GM12891 (cell line): ENCODE measurements at regions not wholly inside any gene's neighbourhood (a gene's known extent, or its start where the extent isn't known, plus 50 kb on each side); places are given as distances from the start of the nearest gene placed in this dataset.
"Not testable (repeated sequence)": the region's sequence is repeated elsewhere in the genome, so short reads cannot be mapped to it uniquely, and the experiment has no call there.

Source experiments
- DNase-seq: peaks from one replicate; pipeline ENCODE4 v3.0.0; 2011; ENCODE audit warnings: low spot score; ENCODE audit not compliant: insufficient read length
- FAIRE-seq: peaks from 2 replicates; lab custom pipeline; 2011; peaks lifted over from hg19 to GRCh38; lab: Jason Lieb, UNC
- PAX5 ChIP-seq: IDR thresholded peaks from 2 replicates; pipeline ENCODE4 v1.6.1; 2011; ENCODE audit warnings: low read length, moderate library complexity, mild to moderate bottlenecking; ENCODE audit not compliant: insufficient read depth, severe bottlenecking
- POLR2A ChIP-seq: IDR thresholded peaks from 2 replicates; pipeline ENCODE4 v1.6.1; 2011; ENCODE audit warnings: low read depth, low read length, control low read depth
- POLR2AphosphoS5 ChIP-seq: IDR thresholded peaks from 2 replicates; pipeline ENCODE4 v1.6.1; 2011; ENCODE audit warnings: low read depth, low read length, control low read depth
- POU2F2 ChIP-seq: IDR thresholded peaks from 2 replicates; pipeline ENCODE4 v1.6.1; 2011; ENCODE audit warnings: low read depth, mild to moderate bottlenecking, control low read depth, low read length, moderate library complexity
- SPI1 ChIP-seq: IDR thresholded peaks from 2 replicates; pipeline ENCODE4 v1.6.1; 2011; ENCODE audit warnings: low read depth, low read length, control low read depth
- TAF1 ChIP-seq: IDR thresholded peaks from 2 replicates; pipeline ENCODE4 v1.6.1; 2011; ENCODE audit warnings: low read depth, low read length, control low read depth

DNA sequence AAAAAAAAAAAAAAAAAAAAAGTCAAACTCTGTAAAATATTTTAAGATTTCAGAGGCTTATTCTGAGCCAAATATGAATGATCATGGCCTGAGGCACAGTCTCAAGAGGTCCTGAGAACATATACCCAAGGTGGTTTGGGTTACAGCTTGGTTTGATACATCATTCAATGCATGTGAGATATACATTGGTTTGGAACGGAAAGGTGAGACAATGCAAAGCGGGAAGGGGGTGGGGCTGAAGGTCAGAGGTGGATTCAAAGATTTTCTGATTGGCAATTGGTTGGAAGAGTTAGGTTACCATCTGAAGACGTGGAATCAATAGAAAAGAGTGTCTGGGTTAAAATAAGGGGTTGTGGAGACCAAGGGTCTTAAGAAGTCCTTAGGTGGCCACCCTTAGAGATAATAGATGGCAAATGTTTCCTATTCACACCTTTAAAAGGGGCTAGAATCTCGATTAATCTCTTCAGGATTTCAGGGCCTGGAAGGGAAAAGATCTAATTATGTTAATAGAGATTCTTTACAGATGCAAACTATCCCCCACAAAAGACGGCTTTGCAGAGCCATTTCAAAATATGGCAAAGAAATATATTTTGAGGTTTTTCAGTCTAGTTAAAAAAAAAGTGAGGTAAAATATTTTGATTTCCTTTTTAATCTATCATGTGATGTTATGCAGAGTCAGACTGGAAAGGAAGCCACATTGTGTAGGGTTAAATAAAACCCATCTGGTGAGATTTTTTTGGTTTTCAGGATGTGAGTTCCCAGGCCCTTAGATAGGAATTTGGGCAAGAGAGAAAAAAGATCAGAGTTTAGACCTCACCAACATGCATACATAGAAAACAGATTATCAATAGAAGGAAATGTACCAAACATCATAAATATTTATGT, 173.8 kb upstream of the CNOT2 start:
- FAIRE-seq (no peak), DNase-seq (no peak)
- TF ChIP-seq PAX5 (no peak), POU2F2 (no peak), TAF1 (no peak), SPI1 (no peak), POLR2AphosphoS5 (no peak), POLR2A (no peak)

DNA sequence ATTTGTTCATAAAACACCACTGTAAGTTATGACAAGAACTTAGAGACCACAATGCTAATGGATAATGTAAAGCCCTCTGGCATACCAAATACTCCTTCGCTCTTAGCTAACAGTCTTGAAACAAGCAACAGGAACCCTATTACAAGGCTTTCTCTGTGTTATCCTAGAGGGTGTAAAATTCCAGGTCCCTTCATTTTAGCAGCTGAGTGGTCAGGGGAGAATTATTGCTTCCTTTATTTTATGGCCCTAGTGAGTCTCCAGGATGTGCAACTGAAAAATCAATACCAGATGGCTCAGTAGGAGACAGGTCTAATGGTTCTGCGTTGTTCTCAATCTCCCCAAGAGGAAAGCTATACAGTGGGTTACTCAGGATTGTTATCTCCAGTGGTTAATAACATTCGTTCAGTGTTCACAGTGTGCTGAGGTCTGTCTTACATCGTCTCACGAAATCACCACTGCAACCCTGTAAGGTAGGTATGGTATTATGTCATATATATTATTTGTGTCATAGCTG, 172.7 kb upstream of the CNOT2 start:
- no peak for FAIRE-seq
- DNase-seq, result no peak

DNA sequence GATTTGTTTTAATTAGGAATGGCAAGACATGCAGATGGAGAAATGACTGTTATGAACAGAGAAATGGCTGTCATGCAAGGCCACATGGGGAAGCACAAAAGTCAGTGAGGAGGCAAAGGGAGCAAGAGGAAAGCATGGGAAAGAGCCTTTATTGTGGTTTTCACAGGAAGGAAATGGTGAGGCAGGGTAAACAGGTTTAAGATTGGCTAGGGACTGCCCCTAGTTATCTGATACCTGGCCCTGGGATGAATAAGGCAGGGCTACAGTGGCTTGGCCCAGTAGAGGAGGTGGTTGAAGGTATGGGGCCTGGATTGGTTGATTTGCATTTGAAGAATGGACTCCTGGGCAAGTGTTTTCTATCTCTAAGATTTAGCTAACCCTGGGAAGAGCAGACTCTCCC, 168.7 kb upstream of the CNOT2 start:
- DNase-seq (no peak), FAIRE-seq (no peak)
- TF ChIP-seq POLR2AphosphoS5 (no peak), SPI1 (no peak), POLR2A (no peak), PAX5 (no peak), POU2F2 (no peak), TAF1 (no peak)

More for the DNA sequence above, 172.7 kb upstream of the CNOT2 start:
- TF ChIP-seq POLR2AphosphoS5, result no peak
- TF ChIP-seq TAF1, result no peak
- no peak for TF ChIP-seq PAX5
- TF ChIP-seq POU2F2, result no peak
- no peak for TF ChIP-seq SPI1
- no peak for TF ChIP-seq POLR2A

DNA sequence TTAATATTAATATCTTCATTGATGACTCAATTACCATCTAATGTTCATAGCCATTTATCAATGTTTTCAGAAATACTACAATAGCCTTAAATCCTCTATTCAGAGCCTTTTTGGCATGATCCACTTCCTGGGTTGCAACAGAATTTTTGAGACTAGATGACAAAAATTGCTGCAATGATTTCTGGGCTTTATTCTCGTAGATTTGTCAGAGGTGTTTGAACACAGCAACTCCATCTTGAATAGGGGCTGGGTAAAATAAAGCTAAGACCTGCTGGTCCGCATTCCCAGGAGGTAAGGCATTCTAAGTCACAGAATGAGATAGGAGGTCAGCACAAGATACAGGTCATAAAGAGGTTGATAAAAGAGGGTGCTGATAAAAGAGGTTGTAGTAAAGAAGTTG, 165.8 kb upstream of the CNOT2 start:
- TF ChIP-seq POLR2A (no peak), SPI1 (no peak), TAF1 (no peak), POU2F2 (no peak), POLR2AphosphoS5 (no peak), PAX5 (no peak)
- DNase-seq (no peak), FAIRE-seq (no peak)

DNA sequence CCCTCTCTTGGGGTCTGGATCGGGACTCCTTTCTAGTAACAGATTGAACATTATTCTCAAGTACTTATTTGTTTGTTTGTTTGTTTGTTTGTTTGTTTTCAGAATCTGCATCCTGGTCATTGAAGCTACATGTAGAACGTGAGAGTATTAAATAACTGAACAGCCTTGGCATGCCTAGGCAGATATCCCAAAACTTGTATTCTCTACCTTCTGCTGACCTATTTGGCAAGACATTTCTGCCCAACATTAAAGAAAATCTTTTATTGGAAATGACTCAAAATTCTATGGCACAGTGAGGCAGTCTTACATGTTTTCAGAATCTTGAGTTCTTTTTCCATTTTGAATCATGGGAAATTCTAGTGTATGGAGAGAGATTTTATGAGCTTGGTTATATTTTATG, 165.1 kb upstream of the CNOT2 start:
- DNase-seq (no peak), FAIRE-seq (no peak)
- no peak for TF ChIP-seq PAX5
- TF ChIP-seq POLR2AphosphoS5, result no peak
- no peak for TF ChIP-seq POLR2A
- TF ChIP-seq TAF1, result no peak
- no peak for TF ChIP-seq SPI1
- TF ChIP-seq POU2F2, result no peak

DNA sequence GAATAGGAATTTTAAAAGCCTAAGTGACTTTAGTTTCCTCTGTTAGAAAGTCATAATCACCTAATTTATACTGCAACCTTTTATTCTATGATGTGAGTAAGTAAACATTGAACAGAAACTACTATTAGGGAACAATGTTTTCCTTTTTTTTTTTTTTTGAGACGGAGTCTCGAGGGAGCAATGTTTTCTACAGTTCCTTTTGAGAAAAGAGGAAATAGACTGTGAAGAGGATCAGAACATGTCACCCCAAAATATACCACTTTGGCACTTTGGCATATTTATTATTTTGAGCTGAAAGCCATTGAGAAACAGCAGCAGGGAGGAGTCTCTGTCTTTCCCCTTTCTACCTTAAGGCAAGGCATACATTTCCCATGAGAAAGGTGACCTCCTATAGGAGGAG, 162.7 kb upstream of the CNOT2 start:
- no peak for DNase-seq
- FAIRE-seq, result no peak
- no peak for TF ChIP-seq TAF1
- TF ChIP-seq POU2F2, result no peak
- TF ChIP-seq PAX5, result no peak
- no peak for TF ChIP-seq SPI1
- TF ChIP-seq POLR2A, result no peak
- TF ChIP-seq POLR2AphosphoS5, result no peak

DNA sequence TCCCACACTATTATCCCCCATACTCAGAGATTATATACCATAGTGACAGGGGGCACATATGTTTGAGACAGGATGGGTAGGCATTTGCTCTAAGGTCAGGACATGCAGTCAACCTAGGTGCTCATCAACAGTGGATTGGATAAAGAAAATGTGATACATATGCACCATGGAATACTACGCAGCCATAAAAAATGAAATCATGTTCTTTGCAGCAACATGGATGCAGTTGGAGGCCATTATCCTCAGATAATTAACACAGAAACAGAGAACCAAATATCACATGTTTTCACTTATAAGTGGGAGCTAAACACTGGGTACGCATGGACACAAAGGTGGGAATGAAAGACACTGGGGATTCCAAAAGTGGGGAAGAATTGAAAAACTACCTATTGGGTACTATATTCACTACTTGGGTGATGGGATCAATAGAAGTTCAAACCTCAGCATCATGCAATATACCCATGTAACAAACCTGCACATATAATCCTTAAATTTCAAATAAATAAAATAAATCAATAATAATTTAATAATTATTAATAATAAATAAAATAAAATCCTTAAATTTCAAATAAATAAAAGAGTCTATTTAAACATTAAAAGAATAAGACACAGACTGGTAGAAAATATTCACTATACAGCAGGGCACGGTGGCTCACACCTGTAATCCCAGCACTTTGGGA, 160.1 kb upstream of the CNOT2 start:
- TF ChIP-seq PAX5 (no peak), POLR2A (no peak), POLR2AphosphoS5 (no peak), POU2F2 (no peak), SPI1 (no peak), TAF1 (no peak)
- DNase-seq, result no peak
- FAIRE-seq, result no peak

DNA sequence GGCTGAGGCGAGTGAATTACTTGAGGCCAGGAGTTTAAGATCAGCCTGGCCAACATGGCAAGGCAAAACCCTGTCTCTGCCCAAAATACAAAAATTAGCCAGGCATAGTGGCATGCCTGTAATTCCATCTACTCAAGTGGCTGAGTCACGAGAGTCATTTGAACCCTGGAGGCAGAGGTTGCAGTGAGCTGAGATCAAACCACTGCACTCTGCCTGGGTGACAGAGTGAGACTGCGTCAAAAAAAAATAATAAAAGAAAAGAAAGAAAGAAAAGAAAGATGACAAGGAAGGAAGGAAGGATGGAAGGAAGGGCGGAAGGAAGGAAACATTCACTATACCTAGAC, 159.6 kb upstream of the CNOT2 start:
- TF ChIP-seq POLR2AphosphoS5 (no peak), POU2F2 (no peak), PAX5 (no peak), SPI1 (no peak)
- DNase-seq, result no peak
- FAIRE-seq, result no peak

DNA sequence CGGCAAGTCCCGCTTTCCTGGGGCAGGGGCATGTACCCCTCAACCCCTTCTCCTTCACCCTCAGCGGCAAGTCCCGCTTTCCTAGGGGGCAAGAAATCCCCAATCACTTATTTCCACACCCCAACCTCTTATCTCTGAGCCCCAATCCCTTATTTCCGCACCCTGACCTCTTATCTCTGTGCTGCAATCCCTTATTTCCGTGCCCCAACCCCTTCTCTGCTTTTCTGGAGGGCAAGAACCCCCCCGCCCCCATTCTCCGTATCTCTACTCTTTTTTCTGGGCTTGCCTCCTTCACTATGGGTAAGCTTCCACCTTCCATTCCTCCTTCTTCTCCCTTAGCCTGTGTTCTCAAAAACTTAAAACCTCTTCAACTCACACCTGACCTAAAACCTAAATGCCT, 156.9 kb upstream of the CNOT2 start:
- not testable (repeated sequence) for DNase-seq, FAIRE-seq

DNA sequence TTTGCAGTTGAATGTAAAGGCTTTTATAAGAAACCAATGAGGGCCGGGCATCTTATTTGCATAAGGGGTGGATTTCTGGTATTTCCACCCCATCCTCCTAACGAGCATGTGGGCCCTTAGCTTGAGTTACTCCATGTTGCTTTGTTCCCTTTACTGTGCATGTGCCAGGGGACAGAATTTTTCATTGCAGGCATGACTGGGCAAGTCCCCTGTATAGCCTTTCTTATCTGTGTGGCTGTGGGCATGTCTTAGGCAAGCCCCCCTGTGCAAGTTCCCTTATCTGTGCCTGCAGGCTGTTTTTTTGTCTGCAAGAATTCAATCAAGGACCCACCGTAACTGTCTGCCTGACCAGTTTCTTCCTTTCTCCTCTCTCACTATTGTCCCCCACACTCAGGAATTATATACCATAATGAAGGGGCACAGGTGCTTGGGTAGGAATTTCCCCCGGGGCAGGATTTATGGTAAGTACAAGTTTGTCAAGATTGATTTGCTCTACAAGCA, 152.2 kb upstream of the CNOT2 start:
- FAIRE-seq (no peak), DNase-seq (no peak)
- TF ChIP-seq POLR2AphosphoS5 (no peak), TAF1 (no peak), POLR2A (no peak), SPI1 (no peak), POU2F2 (no peak), PAX5 (no peak)
